HFFc6 (cell line): ENCODE measurements at regions not wholly inside any gene's neighbourhood (a gene's known extent, or its start where the extent isn't known, plus 50 kb on each side); places are given as distances from the start of the nearest gene placed in this dataset.

Experiments used
- DNase-seq: peaks from one replicate; pipeline ENCODE4 v3.0.0-alpha.2; 2018
- H3K27ac Mint-ChIP-seq: 2 replicates; pipeline ENCODE4 v1.8.0; 2020; ENCODE audit warnings: mild to moderate bottlenecking, mixed read lengths
- H3K27me3 Mint-ChIP-seq: 2 replicates; pipeline ENCODE4 v1.8.0; 2021; ENCODE audit warnings: mild to moderate bottlenecking, moderate library complexity, mixed read lengths; ENCODE audit not compliant: insufficient read depth
- H3K36me3 Mint-ChIP-seq: 2 replicates; pipeline ENCODE4 v1.8.0; 2021; ENCODE audit warnings: low read depth, mixed read lengths
- H3K4me1 Mint-ChIP-seq: 2 replicates; pipeline ENCODE4 v1.8.0; 2020; ENCODE audit warnings: low read depth, mixed read lengths
- H3K4me3 Mint-ChIP-seq: 2 replicates; pipeline ENCODE4 v1.8.0; 2020; ENCODE audit warnings: mild to moderate bottlenecking, moderate library complexity, mixed read lengths
- H3K9me3 Mint-ChIP-seq: 2 replicates; pipeline ENCODE4 v1.8.0; 2020; ENCODE audit warnings: mild to moderate bottlenecking, mixed read lengths
- TF ChIP-seq, protein P1 (sequence below): fragments of 200-600 bp; sonication (generic); IDR thresholded peaks from 2 replicates; pipeline ENCODE4 v1.5.0; 2021; ENCODE audit warnings: antibody characterized with exemption, mild to moderate bottlenecking

DNA sequence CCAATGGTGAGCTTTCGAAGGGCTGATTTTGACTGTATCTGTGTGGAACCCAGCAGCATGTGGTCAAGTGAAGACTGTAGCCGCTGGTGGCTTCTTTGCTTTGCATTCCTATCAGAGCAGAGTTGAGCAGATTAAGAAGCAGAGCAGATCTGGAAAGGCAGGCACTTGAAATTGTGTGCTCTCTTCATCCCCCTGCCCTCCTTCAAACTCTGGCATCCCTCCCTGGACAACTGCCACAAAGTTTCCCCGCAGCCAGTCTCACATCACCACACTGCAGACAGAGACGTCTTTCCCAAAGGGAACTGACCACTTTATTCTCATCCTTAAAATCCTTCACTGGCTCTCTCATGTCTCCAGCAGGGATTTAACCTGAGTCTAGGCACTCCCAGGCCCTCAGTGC is 237.1 kb upstream of the DYNLRB2 start:
- Mint-ChIP-seq H3K27ac (no peak overlapping the region), H3K4me1 (peaks cover 41% of the 10 kb centered on the region), H3K9me3 (no peaks in the 10 kb centered on the region), H3K36me3 (no peaks in the 10 kb centered on the region), H3K4me3 (no peak overlapping the region), H3K27me3 (no peaks in the 10 kb centered on the region; the same call in 1 of the 2 replicates)
- TF ChIP-seq, protein P1, sequence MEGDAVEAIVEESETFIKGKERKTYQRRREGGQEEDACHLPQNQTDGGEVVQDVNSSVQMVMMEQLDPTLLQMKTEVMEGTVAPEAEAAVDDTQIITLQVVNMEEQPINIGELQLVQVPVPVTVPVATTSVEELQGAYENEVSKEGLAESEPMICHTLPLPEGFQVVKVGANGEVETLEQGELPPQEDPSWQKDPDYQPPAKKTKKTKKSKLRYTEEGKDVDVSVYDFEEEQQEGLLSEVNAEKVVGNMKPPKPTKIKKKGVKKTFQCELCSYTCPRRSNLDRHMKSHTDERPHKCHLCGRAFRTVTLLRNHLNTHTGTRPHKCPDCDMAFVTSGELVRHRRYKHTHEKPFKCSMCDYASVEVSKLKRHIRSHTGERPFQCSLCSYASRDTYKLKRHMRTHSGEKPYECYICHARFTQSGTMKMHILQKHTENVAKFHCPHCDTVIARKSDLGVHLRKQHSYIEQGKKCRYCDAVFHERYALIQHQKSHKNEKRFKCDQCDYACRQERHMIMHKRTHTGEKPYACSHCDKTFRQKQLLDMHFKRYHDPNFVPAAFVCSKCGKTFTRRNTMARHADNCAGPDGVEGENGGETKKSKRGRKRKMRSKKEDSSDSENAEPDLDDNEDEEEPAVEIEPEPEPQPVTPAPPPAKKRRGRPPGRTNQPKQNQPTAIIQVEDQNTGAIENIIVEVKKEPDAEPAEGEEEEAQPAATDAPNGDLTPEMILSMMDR = no peak
- DNase-seq = no peak

DNA sequence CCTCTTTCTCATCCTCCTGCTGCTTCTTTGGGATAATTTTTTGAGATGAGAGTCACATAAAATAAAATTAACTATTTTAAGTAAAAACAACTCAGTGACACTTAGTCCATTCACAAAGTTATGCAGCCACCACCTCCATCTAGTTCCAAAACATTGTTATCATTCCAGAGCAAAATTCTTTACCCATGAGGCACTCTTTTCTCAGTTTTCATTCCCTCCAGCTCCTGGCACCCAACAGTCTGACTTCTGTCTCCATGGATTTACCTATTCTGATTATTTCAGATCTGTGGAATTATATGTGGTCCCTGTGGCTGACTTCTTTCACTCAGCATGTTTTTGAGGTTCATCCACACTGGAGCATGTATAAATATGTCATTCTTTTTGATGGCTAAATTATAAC is 239.9 kb upstream of the DYNLRB2 start:
- H3K27ac Mint-ChIP-seq = peak overlapping the region; percentile 58
- no peaks in the 10 kb centered on the region for H3K9me3 Mint-ChIP-seq
- peak; percentile 67 for DNase-seq
- TF ChIP-seq, protein P1 = no peak
- no peaks in the 10 kb centered on the region for H3K27me3 Mint-ChIP-seq
- H3K4me1 Mint-ChIP-seq = peaks cover 48% of the 10 kb centered on the region
- H3K4me3 Mint-ChIP-seq = peak overlapping the region; percentile 14
- H3K36me3 Mint-ChIP-seq = no peaks in the 10 kb centered on the region

DNA sequence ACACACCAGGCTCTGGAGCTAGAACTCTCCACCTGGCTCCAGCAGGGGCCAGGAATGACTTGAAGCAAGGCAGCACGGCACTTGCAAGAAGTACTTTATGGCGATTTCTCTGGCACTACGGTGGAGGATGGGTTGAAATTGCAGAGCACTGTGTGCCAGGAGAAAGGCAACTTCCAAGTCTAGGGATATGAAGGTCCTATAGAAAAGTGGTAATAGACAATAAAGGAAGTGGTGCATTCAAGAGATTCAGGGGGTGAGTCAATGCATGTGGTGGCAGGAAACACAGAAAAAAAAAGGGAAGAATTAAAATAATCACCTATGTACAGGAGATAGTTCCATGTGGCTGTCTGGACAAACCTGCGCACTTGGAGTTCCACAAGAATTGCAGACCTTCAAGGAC is 240.3 kb upstream of the DYNLRB2 start:
- H3K36me3 Mint-ChIP-seq = peaks cover 3% of the 10 kb centered on the region
- DNase-seq = peak; percentile 10
- peak overlapping the region; percentile 58 for H3K27ac Mint-ChIP-seq
- H3K4me3 Mint-ChIP-seq = peak overlapping the region; percentile 14
- peaks cover 1% of the 10 kb centered on the region; the same call in 1 of the 2 replicates for H3K9me3 Mint-ChIP-seq
- peaks cover 48% of the 10 kb centered on the region for H3K4me1 Mint-ChIP-seq
- TF ChIP-seq, protein P1 = no peak
- no peaks in the 10 kb centered on the region; the same call in 1 of the 2 replicates for H3K27me3 Mint-ChIP-seq

DNA sequence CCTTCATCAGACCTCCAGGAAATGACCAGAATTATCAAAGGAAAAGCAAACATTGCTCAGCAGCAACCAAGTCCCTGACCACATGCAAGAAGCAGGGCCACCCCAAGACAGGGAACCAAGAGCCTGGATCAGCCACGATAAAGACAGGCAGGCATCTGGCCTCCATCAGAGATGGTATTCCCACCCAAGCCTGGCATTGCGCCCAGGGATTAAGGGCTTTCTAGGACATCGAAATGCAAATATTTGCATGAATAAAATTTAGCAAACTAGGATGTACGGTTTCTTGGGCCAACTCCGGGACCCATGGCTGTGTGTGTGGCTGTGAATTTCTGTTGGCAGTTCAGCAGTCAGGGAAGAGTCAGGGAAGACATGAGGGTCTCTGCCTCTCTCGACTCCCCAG is 241.4 kb upstream of the DYNLRB2 start:
- peaks cover 58% of the 10 kb centered on the region for H3K4me1 Mint-ChIP-seq
- H3K27me3 Mint-ChIP-seq = no peaks in the 10 kb centered on the region; the same call in 1 of the 2 replicates
- peaks cover 13% of the 10 kb centered on the region for H3K36me3 Mint-ChIP-seq
- H3K9me3 Mint-ChIP-seq = peaks cover 12% of the 10 kb centered on the region
- peak overlapping the region; percentile 31; the same call in 1 of the 2 replicates for H3K4me3 Mint-ChIP-seq
- TF ChIP-seq, protein P1 = no peak
- DNase-seq = no peak
- peak overlapping the region; percentile 46; the same call in 1 of the 2 replicates for H3K27ac Mint-ChIP-seq

DNA sequence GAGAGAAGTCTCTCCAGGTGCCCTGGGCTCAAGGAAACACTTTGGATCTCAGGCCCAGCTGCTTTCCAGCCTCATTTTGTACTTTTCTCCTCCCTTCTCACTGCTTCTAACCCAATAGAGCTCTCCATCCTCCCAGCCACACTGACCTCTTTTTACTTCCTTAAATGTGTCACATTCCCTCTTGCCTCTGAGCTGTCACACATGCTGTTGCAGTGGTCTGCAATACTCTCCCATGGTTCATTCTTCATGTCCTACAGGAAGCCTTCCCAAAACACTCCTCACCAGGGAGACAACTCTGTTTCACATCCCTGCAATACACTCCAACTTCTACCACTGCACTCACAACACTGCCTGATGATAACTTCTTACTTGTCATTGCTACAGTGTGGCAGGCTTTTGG is 242.1 kb upstream of the DYNLRB2 start:
- peaks cover 65% of the 10 kb centered on the region for H3K4me1 Mint-ChIP-seq

More for the DNA sequence above, 242.1 kb upstream of the DYNLRB2 start:
- TF ChIP-seq, protein P1 = no peak
- DNase-seq = no peak
- peak overlapping the region; percentile 7; the same call in 1 of the 2 replicates for H3K27ac Mint-ChIP-seq
- H3K4me3 Mint-ChIP-seq = no peak overlapping the region
- peaks cover 17% of the 10 kb centered on the region for H3K9me3 Mint-ChIP-seq
- H3K36me3 Mint-ChIP-seq = peaks cover 18% of the 10 kb centered on the region
- H3K27me3 Mint-ChIP-seq = no peaks in the 10 kb centered on the region; the same call in 1 of the 2 replicates
